Skeletal muscle tissue (tissue), 3 donors: ENCODE measurements at regions not wholly inside any gene's neighbourhood (a gene's known extent, or its start where the extent isn't known, plus 50 kb on each side); places are given as distances from the start of the nearest gene placed in this dataset.

Experiments used
- H3K27ac ChIP-seq: one replicate; pipeline ENCODE4 v1.7.0; 2013; ENCODE audit warnings: mild to moderate bottlenecking, low read depth, low read length, inconsistent platforms
- H3K27me3 ChIP-seq, 3 donors: one replicate each; pipeline ENCODE4 v1.7.0; 2013; ENCODE audit warnings: low read length in 3 of 3; ENCODE audit not compliant: control insufficient read depth in 3 of 3, insufficient read depth in 3 of 3
- H3K36me3 ChIP-seq, 3 donors: one replicate each; pipeline ENCODE4 v1.7.0; 2013; ENCODE audit warnings: low read length in 3 of 3; ENCODE audit not compliant: control insufficient read depth in 3 of 3, insufficient read depth in 3 of 3
- H3K4me1 ChIP-seq, 3 donors: one replicate each; pipeline ENCODE4 v1.7.0; 2013; ENCODE audit warnings: low read length in 3 of 3, mild to moderate bottlenecking in 3 of 3; ENCODE audit not compliant: control insufficient read depth in 3 of 3, insufficient read depth in 3 of 3
- H3K4me3 ChIP-seq, 3 donors: one replicate each; pipeline ENCODE4 v1.7.0; 2013; ENCODE audit warnings: low read length in 3 of 3
- H3K9ac ChIP-seq, 3 donors: one replicate each; pipeline ENCODE4 v1.7.0; 2013; ENCODE audit warnings: low read length in 3 of 3, mild to moderate bottlenecking in 3 of 3, moderate library complexity in 2 of 3, low read depth in 1 of 3
- H3K9me3 ChIP-seq, 3 donors: one replicate each; pipeline ENCODE4 v1.7.0; 2013; ENCODE audit warnings: low read length in 3 of 3; ENCODE audit not compliant: control insufficient read depth in 3 of 3
- donor health status: Osteomylitis.

- no peak overlapping the region for H3K27ac ChIP-seq
- no peak overlapping the region for H3K9ac ChIP-seq
- H3K9me3 ChIP-seq = no peaks in the 10 kb centered on the region
- H3K27me3 ChIP-seq = peaks cover 4 to 17% (median 4%) of the 10 kb centered on the region in 3 donors
- no peaks in the 10 kb centered on the region for H3K36me3 ChIP-seq
- H3K4me1 ChIP-seq = no peaks in the 10 kb centered on the region
- no peak overlapping the region for H3K4me3 ChIP-seq
These were observed 464.2 kb upstream of the B3GAT1 start for GRCh38 chr11:134876226-134876625.

GRCh38 chr11:134866981-134867675 is 455.1 kb upstream of the B3GAT1 start:
- H3K27me3 ChIP-seq = peaks cover 0 to 40% (median 7%) of the 10 kb centered on the region in 3 donors
- H3K36me3 ChIP-seq = no peaks in the 10 kb centered on the region
- no peak overlapping the region for H3K27ac ChIP-seq
- peaks cover 0 to 3% (median 0%) of the 10 kb centered on the region in 3 donors for H3K9me3 ChIP-seq
- H3K4me1 ChIP-seq = no peaks in the 10 kb centered on the region
- no peak overlapping the region for H3K4me3 ChIP-seq
- H3K9ac ChIP-seq = no peak overlapping the region

GRCh38 chr11:134866215-134866614 is 454.2 kb upstream of the B3GAT1 start:
- Histone ChIP-seq H3K9ac (no peak overlapping the region), H3K36me3 (no peaks in the 10 kb centered on the region), H3K27me3 (peaks cover 0 to 43% (median 7%) of the 10 kb centered on the region in 3 donors), H3K4me3 (no peak overlapping the region), H3K9me3 (peaks cover 0 to 3% (median 0%) of the 10 kb centered on the region in 3 donors), H3K4me1 (no peaks in the 10 kb centered on the region), H3K27ac (no peak overlapping the region)

- Histone ChIP-seq H3K4me3 (no peak overlapping the region), H3K4me1 (no peaks in the 10 kb centered on the region), H3K9ac (no peak overlapping the region), H3K27me3 (peaks cover 0 to 43% (median 7%) of the 10 kb centered on the region in 3 donors), H3K27ac (no peak overlapping the region), H3K36me3 (no peaks in the 10 kb centered on the region), H3K9me3 (peaks cover 0 to 3% (median 0%) of the 10 kb centered on the region in 3 donors)
These were observed 452.9 kb upstream of the B3GAT1 start for GRCh38 chr11:134864968-134865305.

- Histone ChIP-seq H3K27ac (no peak overlapping the region), H3K9ac (no peak overlapping the region), H3K4me3 (no peak overlapping the region), H3K36me3 (no peaks in the 10 kb centered on the region), H3K4me1 (no peaks in the 10 kb centered on the region), H3K27me3 (peaks cover 0 to 43% (median 7%) of the 10 kb centered on the region in 3 donors), H3K9me3 (peaks cover 0 to 3% (median 0%) of the 10 kb centered on the region in 3 donors)
These were observed 452.4 kb upstream of the B3GAT1 start for GRCh38 chr11:134864233-134864967.

- no peaks in the 10 kb centered on the region for H3K4me1 ChIP-seq
- H3K27ac ChIP-seq = no peak overlapping the region
- H3K27me3 ChIP-seq = peaks cover 0 to 43% (median 7%) of the 10 kb centered on the region in 3 donors
- peaks cover 0 to 3% (median 0%) of the 10 kb centered on the region in 3 donors for H3K9me3 ChIP-seq
- H3K4me3 ChIP-seq = no peak overlapping the region
- no peaks in the 10 kb centered on the region for H3K36me3 ChIP-seq
- H3K9ac ChIP-seq = no peak overlapping the region
These were observed 451.3 kb upstream of the B3GAT1 start for GRCh38 chr11:134863294-134863693.

- H3K27ac ChIP-seq = no peak overlapping the region
- peaks cover 0 to 3% (median 0%) of the 10 kb centered on the region in 3 donors for H3K9me3 ChIP-seq
These were observed 450.6 kb upstream of the B3GAT1 start for GRCh38 chr11:134862587-134863195.

GRCh38 chr11:134862105-134862502 is 450.1 kb upstream of the B3GAT1 start:
- Histone ChIP-seq H3K36me3 (no peaks in the 10 kb centered on the region), H3K9me3 (peaks cover 0 to 3% (median 0%) of the 10 kb centered on the region in 3 donors), H3K9ac (no peak overlapping the region), H3K27me3 (peaks cover 0 to 36% (median 7%) of the 10 kb centered on the region in 3 donors), H3K27ac (no peak overlapping the region), H3K4me1 (no peaks in the 10 kb centered on the region), H3K4me3 (no peak overlapping the region)

More at GRCh38 chr11:134862587-134863195, 450.6 kb upstream of the B3GAT1 start:
- Histone ChIP-seq H3K27me3 (peaks cover 0 to 40% (median 7%) of the 10 kb centered on the region in 3 donors), H3K4me3 (no peak overlapping the region), H3K4me1 (no peaks in the 10 kb centered on the region), H3K36me3 (no peaks in the 10 kb centered on the region), H3K9ac (no peak overlapping the region)

GRCh38 chr11:134861490-134862104 is 449.6 kb upstream of the B3GAT1 start:
- Histone ChIP-seq H3K27me3 (peaks cover 0 to 32% (median 7%) of the 10 kb centered on the region in 3 donors), H3K36me3 (no peaks in the 10 kb centered on the region), H3K9me3 (peaks cover 0 to 3% (median 0%) of the 10 kb centered on the region in 3 donors), H3K4me3 (no peak overlapping the region), H3K4me1 (no peaks in the 10 kb centered on the region), H3K27ac (no peak overlapping the region), H3K9ac (no peak overlapping the region)
